Activated T-helper 1 cell treated with anti-CD3 and anti-CD28 coated beads, Interleukin-12 subunit alpha, Interleukin-12 subunit beta, Interleukin-2, Interleukin-4 antibody, amounts not matched to agents 30 ng/mL and 10 ng/mL and 1 ng/mL, durations not matched to agents 14 hours and 24 hours and 36 hours (primary cell): ENCODE measurements at regions not wholly inside any gene's neighbourhood (a gene's known extent, or its start where the extent isn't known, plus 50 kb on each side); places are given as distances from the start of the nearest gene placed in this dataset.
"Not testable (repeated sequence)": the region's sequence is repeated elsewhere in the genome, so short reads cannot be mapped to it uniquely, and the experiment has no call there.

Experiments used
- DNase-seq: peaks from one replicate; pipeline ENCODE4 v3.0.0; 2021; ENCODE audit warnings: low spot score
- H3K27ac Mint-ChIP-seq: one replicate; pipeline ENCODE4 v1.8.0; 2021; ENCODE audit warnings: mild to moderate bottlenecking, mixed read lengths
- H3K27me3 Mint-ChIP-seq: one replicate; pipeline ENCODE4 v1.8.0; 2022; ENCODE audit warnings: mild to moderate bottlenecking, moderate library complexity, mixed read lengths; ENCODE audit not compliant: insufficient read depth
- H3K36me3 Mint-ChIP-seq: one replicate; pipeline ENCODE4 v1.8.0; 2021; ENCODE audit warnings: low read depth, mixed read lengths
- H3K4me1 Mint-ChIP-seq: one replicate; pipeline ENCODE4 v1.8.0; 2021; ENCODE audit warnings: low read depth, mixed read lengths
- H3K4me3 Mint-ChIP-seq: one replicate; pipeline ENCODE4 v1.8.0; 2021; ENCODE audit warnings: mild to moderate bottlenecking, moderate library complexity, mixed read lengths
- H3K9me3 Mint-ChIP-seq: one replicate; pipeline ENCODE4 v1.8.0; 2021; ENCODE audit warnings: mixed read lengths
- intact Hi-C: fragments of 100-400 bp; cut with micrococcal nuclease; formaldehyde crosslinking; loops from one replicate; pipeline ENCODE4 v1.15.1; 2024

- intact Hi-C loops: no loop called here
- no peak for DNase-seq
- no peaks in the 10 kb centered on the region for H3K4me1 Mint-ChIP-seq
Measured at GRCh38 chr16:54879681-54880080, 51.0 kb upstream of the IRX5 start.

GRCh38 chr16:54878301-54878700 is 52.4 kb upstream of the IRX5 start:
- Mint-ChIP-seq H3K4me3 (no peak overlapping the region), H3K36me3 (no peaks in the 10 kb centered on the region)

More at GRCh38 chr16:54879681-54880080, 51.0 kb upstream of the IRX5 start:
- Mint-ChIP-seq H3K27me3 (no peaks in the 10 kb centered on the region), H3K4me3 (no peak overlapping the region), H3K9me3 (no peaks in the 10 kb centered on the region), H3K27ac (no peak overlapping the region), H3K36me3 (no peaks in the 10 kb centered on the region)

GRCh38 chr16:54875443-54875842 is 55.2 kb upstream of the IRX5 start:
- Mint-ChIP-seq H3K4me1 (no peaks in the 10 kb centered on the region), H3K27ac (no peak overlapping the region), H3K4me3 (no peak overlapping the region), H3K27me3 (peaks cover 2% of the 10 kb centered on the region), H3K9me3 (no peaks in the 10 kb centered on the region), H3K36me3 (no peaks in the 10 kb centered on the region)
- intact Hi-C loops: no loop called here
- DNase-seq: no peak

More at GRCh38 chr16:54878301-54878700, 52.4 kb upstream of the IRX5 start:
- Mint-ChIP-seq H3K4me1 (no peaks in the 10 kb centered on the region), H3K27ac (no peak overlapping the region), H3K27me3 (peaks cover 2% of the 10 kb centered on the region), H3K9me3 (no peaks in the 10 kb centered on the region)
- intact Hi-C loops: no loop called here
- no peak for DNase-seq

- H3K4me1 Mint-ChIP-seq, H3K36me3 Mint-ChIP-seq, DNase-seq, H3K27me3 Mint-ChIP-seq, H3K27ac Mint-ChIP-seq, H3K4me3 Mint-ChIP-seq, intact Hi-C loops, H3K9me3 Mint-ChIP-seq: not testable (repeated sequence)
Measured at GRCh38 chr16:54873716-54874373, 56.8 kb upstream of the IRX5 start.

GRCh38 chr16:54873071-54873470 is 57.6 kb upstream of the IRX5 start:
- DNase-seq: no peak
- H3K27me3 Mint-ChIP-seq: peaks cover 2% of the 10 kb centered on the region
- intact Hi-C loops: no loop called here
- no peak overlapping the region for H3K4me3 Mint-ChIP-seq
- peaks cover 4% of the 10 kb centered on the region for H3K9me3 Mint-ChIP-seq
- no peak overlapping the region for H3K27ac Mint-ChIP-seq
- H3K36me3 Mint-ChIP-seq: no peaks in the 10 kb centered on the region
- H3K4me1 Mint-ChIP-seq: no peaks in the 10 kb centered on the region

GRCh38 chr16:54870151-54870550 is 60.5 kb upstream of the IRX5 start:
- no peaks in the 10 kb centered on the region for H3K4me1 Mint-ChIP-seq
- H3K4me3 Mint-ChIP-seq: no peak overlapping the region
- DNase-seq: no peak
- H3K27me3 Mint-ChIP-seq: peaks cover 2% of the 10 kb centered on the region
- peaks cover 4% of the 10 kb centered on the region for H3K9me3 Mint-ChIP-seq
- H3K36me3 Mint-ChIP-seq: no peaks in the 10 kb centered on the region
- no peak overlapping the region for H3K27ac Mint-ChIP-seq
- intact Hi-C loops: no loop called here

- intact Hi-C loops: no loop called here
- Mint-ChIP-seq H3K27me3 (no peaks in the 10 kb centered on the region), H3K9me3 (peaks cover 4% of the 10 kb centered on the region), H3K4me3 (no peak overlapping the region), H3K4me1 (no peaks in the 10 kb centered on the region), H3K36me3 (no peaks in the 10 kb centered on the region), H3K27ac (no peak overlapping the region)
- DNase-seq: no peak
Measured at GRCh38 chr16:54867302-54867832, 63.3 kb upstream of the IRX5 start.

- H3K36me3 Mint-ChIP-seq: no peaks in the 10 kb centered on the region
- intact Hi-C loops: no loop called here
- H3K9me3 Mint-ChIP-seq: no peaks in the 10 kb centered on the region
- no peaks in the 10 kb centered on the region for H3K27me3 Mint-ChIP-seq
- H3K27ac Mint-ChIP-seq: no peak overlapping the region
- no peak overlapping the region for H3K4me3 Mint-ChIP-seq
- no peak for DNase-seq
- H3K4me1 Mint-ChIP-seq: no peaks in the 10 kb centered on the region
Measured at GRCh38 chr16:54862529-54862928, 68.1 kb upstream of the IRX5 start.

GRCh38 chr16:54856871-54857270 is 73.8 kb upstream of the IRX5 start:
- H3K27me3 Mint-ChIP-seq: no peaks in the 10 kb centered on the region
- no peaks in the 10 kb centered on the region for H3K36me3 Mint-ChIP-seq
- no peak overlapping the region for H3K4me3 Mint-ChIP-seq
- intact Hi-C loops: no loop called here
- DNase-seq: no peak
- no peaks in the 10 kb centered on the region for H3K4me1 Mint-ChIP-seq
- H3K9me3 Mint-ChIP-seq: no peaks in the 10 kb centered on the region
- H3K27ac Mint-ChIP-seq: no peak overlapping the region

GRCh38 chr16:54847609-54848008 is 83.1 kb upstream of the IRX5 start:
- intact Hi-C loops: no loop called here
- no peak for DNase-seq
- H3K36me3 Mint-ChIP-seq: no peaks in the 10 kb centered on the region
- no peak overlapping the region for H3K4me3 Mint-ChIP-seq
- no peaks in the 10 kb centered on the region for H3K27me3 Mint-ChIP-seq
- H3K27ac Mint-ChIP-seq: no peak overlapping the region
- H3K9me3 Mint-ChIP-seq: peaks cover 6% of the 10 kb centered on the region
- H3K4me1 Mint-ChIP-seq: no peaks in the 10 kb centered on the region

- H3K9me3 Mint-ChIP-seq: peaks cover 7% of the 10 kb centered on the region
- H3K27ac Mint-ChIP-seq: no peak overlapping the region
- no peaks in the 10 kb centered on the region for H3K4me1 Mint-ChIP-seq
- no peaks in the 10 kb centered on the region for H3K36me3 Mint-ChIP-seq
- no peak for DNase-seq
- H3K4me3 Mint-ChIP-seq: no peak overlapping the region
- intact Hi-C loops: no loop called here
- H3K27me3 Mint-ChIP-seq: no peaks in the 10 kb centered on the region
Measured at GRCh38 chr16:54847207-54847606, 83.5 kb upstream of the IRX5 start.

- intact Hi-C loops: no loop called here
- Mint-ChIP-seq H3K27me3 (no peaks in the 10 kb centered on the region), H3K36me3 (no peaks in the 10 kb centered on the region), H3K27ac (no peak overlapping the region), H3K4me3 (no peak overlapping the region), H3K9me3 (peaks cover 7% of the 10 kb centered on the region), H3K4me1 (no peaks in the 10 kb centered on the region)
- no peak for DNase-seq
Measured at GRCh38 chr16:54846766-54847165, 83.9 kb upstream of the IRX5 start.

GRCh38 chr16:54843424-54843750 is 87.3 kb upstream of the IRX5 start:
- DNase-seq: no peak
- no peak overlapping the region for H3K4me3 Mint-ChIP-seq
- no peaks in the 10 kb centered on the region for H3K36me3 Mint-ChIP-seq
- H3K27me3 Mint-ChIP-seq: no peaks in the 10 kb centered on the region
- no peak overlapping the region for H3K27ac Mint-ChIP-seq
- H3K9me3 Mint-ChIP-seq: peaks cover 7% of the 10 kb centered on the region
- intact Hi-C loops: no loop called here
- no peaks in the 10 kb centered on the region for H3K4me1 Mint-ChIP-seq
